CD4-positive, alpha-beta T cell (primary cell): ENCODE measurements at regions not wholly inside any gene's neighbourhood (a gene's known extent, or its start where the extent isn't known, plus 50 kb on each side); places are given as distances from the start of the nearest gene placed in this dataset.

Experiments used
- ATAC-seq: fragments of 200-7000 bp; cut with Tn5 transposase; one replicate; pipeline ENCODE4 v1.10.0; 2022; ENCODE audit warnings: mild to moderate bottlenecking; ENCODE audit not compliant: poor library complexity
- CTCF ChIA-PET: fragments of 350-600 bp; sonication (Branson Sonifier 250); formaldehyde crosslinking; loops from one replicate; lab custom pipeline; 2021; ENCODE audit warnings: antibody characterized with exemption, inconsistent platforms; lab: Charles Lee
- POLR2A ChIA-PET: fragments of 350-600 bp; sonication (Branson Sonifier 250); formaldehyde crosslinking; loops from one replicate; lab custom pipeline; 2021; ENCODE audit warnings: antibody characterized with exemption, inconsistent platforms; lab: Charles Lee
- DNase-seq, 14 experiments: peaks; one replicate each; pipeline ENCODE4 v3.0.0-alpha.2; 2013 to 2020; ENCODE audit warnings: mixed read lengths in 2 of 14
- H3K27ac ChIP-seq, 2 donors: one replicate each; pipeline versions ENCODE4 v1.5.1 to v1.7.0; 2013; ENCODE audit warnings: low read length in 2 of 2, low read depth in 1 of 2, mild to moderate bottlenecking in 1 of 2
- H3K27me3 ChIP-seq, 2 experiments: 1 replicate in 1 of 2; 2 replicates in 1 of 2; pipeline versions ENCODE4 v1.6.1 to v1.7.0; 2013; ENCODE audit warnings: low read length in 2 of 2, control low read depth in 1 of 2, mild to moderate bottlenecking in 1 of 2, moderate library complexity in 1 of 2; ENCODE audit not compliant: insufficient read depth in 2 of 2, control insufficient read depth in 1 of 2
- H3K36me3 ChIP-seq: one replicate; pipeline ENCODE4 v1.6.1; 2013; ENCODE audit warnings: low read length, control low read depth; ENCODE audit not compliant: insufficient read depth
- H3K4me1 ChIP-seq: one replicate; pipeline ENCODE4 v1.6.1; 2013; ENCODE audit warnings: low read length, control low read depth; ENCODE audit not compliant: insufficient read depth
- H3K4me3 ChIP-seq: one replicate; pipeline ENCODE4 v1.5.1; 2013; ENCODE audit warnings: mild to moderate bottlenecking, low read length, moderate library complexity
- H3K9me3 ChIP-seq, 2 experiments: 1 replicate in 1 of 2; 2 replicates in 1 of 2; pipeline versions ENCODE4 v1.6.1 to v1.7.0; 2013; ENCODE audit warnings: low read length in 2 of 2, mild to moderate bottlenecking in 2 of 2, control low read depth in 1 of 2, moderate library complexity in 1 of 2; ENCODE audit not compliant: control insufficient read depth in 1 of 2, insufficient read depth in 1 of 2
- H3K27ac Mint-ChIP-seq: one replicate; pipeline ENCODE4 v1.8.0; 2020; ENCODE audit warnings: mixed read lengths
- H3K27me3 Mint-ChIP-seq: one replicate; pipeline ENCODE4 v1.8.0; 2021; ENCODE audit warnings: mixed read lengths
- H3K36me3 Mint-ChIP-seq: one replicate; pipeline ENCODE4 v1.8.0; 2021; ENCODE audit warnings: low read depth, mixed read lengths
- H3K4me1 Mint-ChIP-seq: one replicate; pipeline ENCODE4 v1.8.0; 2021; ENCODE audit warnings: low read depth, mixed read lengths
- H3K4me3 Mint-ChIP-seq: one replicate; pipeline ENCODE4 v1.8.0; 2020; ENCODE audit warnings: mild to moderate bottlenecking, mixed read lengths
- H3K9me3 Mint-ChIP-seq: one replicate; pipeline ENCODE4 v1.8.0; 2020; ENCODE audit warnings: mixed read lengths
- CTCF ChIP-seq: fragments of 200-600 bp; IDR thresholded peaks from one replicate; pipeline ENCODE4 v1.8.0; 2022; ENCODE audit warnings: antibody characterized with exemption, mild to moderate bottlenecking
- intact Hi-C, 2 experiments: fragments of 100-400 bp; cut with DNase I in 1 of 2; cut with micrococcal nuclease in 1 of 2; formaldehyde crosslinking; loops; one replicate each; pipeline versions ENCODE4 v1.15.1 to v1.9.0; 2023 to 2025; cut with DNase I, micrococcal nuclease

- ChIA-PET CTCF (interaction anchor here (0.6 kb wide), 1 partner anchor 25 kb away, joined by 4 read pairs; no protein-coding TSS in a partner anchor), POLR2A (no interaction called here)
- Mint-ChIP-seq H3K36me3 (no peaks in the 10 kb centered on the region), H3K4me3 (no peak overlapping the region), H3K9me3 (no peaks in the 10 kb centered on the region), H3K27me3 (no peaks in the 10 kb centered on the region), H3K4me1 (no peaks in the 10 kb centered on the region), H3K27ac (no peak overlapping the region)
- intact Hi-C loops: no loop called here
- H3K27ac ChIP-seq: no peak overlapping the region
- H3K4me3 ChIP-seq: no peak overlapping the region
- no peak for ATAC-seq
- no peak for DNase-seq
- no peaks in the 10 kb centered on the region for H3K4me1 ChIP-seq
- no peaks in the 10 kb centered on the region for H3K27me3 ChIP-seq
- no peaks in the 10 kb centered on the region for H3K9me3 ChIP-seq
- no peaks in the 10 kb centered on the region for H3K36me3 ChIP-seq
- no peak for TF ChIP-seq CTCF
Observed at GRCh38 chr1:8203551-8203950, 114.4 kb upstream of the SLC45A1 start.

GRCh38 chr1:8203056-8203455 lies 114.9 kb upstream of the SLC45A1 start:
- Mint-ChIP-seq H3K9me3 (no peaks in the 10 kb centered on the region), H3K36me3 (no peaks in the 10 kb centered on the region), H3K27me3 (no peaks in the 10 kb centered on the region), H3K27ac (no peak overlapping the region), H3K4me3 (no peak overlapping the region), H3K4me1 (no peaks in the 10 kb centered on the region)
- ChIA-PET CTCF (no interaction called here), POLR2A (no interaction called here)
- Histone ChIP-seq H3K36me3 (no peaks in the 10 kb centered on the region), H3K27me3 (no peaks in the 10 kb centered on the region), H3K4me1 (peaks cover under 1% of the 10 kb centered on the region), H3K9me3 (no peaks in the 10 kb centered on the region), H3K27ac (no peak overlapping the region), H3K4me3 (no peak overlapping the region)
- no peak for ATAC-seq
- no peak for TF ChIP-seq CTCF
- no peak for DNase-seq
- intact Hi-C loops: no loop called here

GRCh38 chr1:8202182-8202905 lies 115.6 kb upstream of the SLC45A1 start:
- H3K4me1 ChIP-seq: peaks cover 7% of the 10 kb centered on the region
- no peak overlapping the region for H3K4me3 ChIP-seq
- H3K9me3 ChIP-seq: no peaks in the 10 kb centered on the region
- Mint-ChIP-seq H3K27ac (no peak overlapping the region), H3K36me3 (no peaks in the 10 kb centered on the region), H3K27me3 (no peaks in the 10 kb centered on the region), H3K9me3 (no peaks in the 10 kb centered on the region), H3K4me3 (no peak overlapping the region), H3K4me1 (peaks cover 5% of the 10 kb centered on the region)
- CTCF ChIA-PET: no interaction called here
- no peaks in the 10 kb centered on the region for H3K27me3 ChIP-seq
- no peak for ATAC-seq
- H3K27ac ChIP-seq: no peak overlapping the region
- no peak for TF ChIP-seq CTCF
- POLR2A ChIA-PET: interaction anchor here (0.6 kb wide), 1 partner anchor 49 kb away, joined by 3 read pairs; no protein-coding TSS in a partner anchor
- intact Hi-C loops: no loop called here
- DNase-seq: no peak
- no peaks in the 10 kb centered on the region for H3K36me3 ChIP-seq
